ENCODE measurements at regions not wholly inside any gene's neighbourhood (a gene's known extent, or its start where the extent isn't known, plus 50 kb on each side); places are given as distances from the start of the nearest gene placed in this dataset.
A peak's percentile ranks its signal among the peaks of the same experiment; 100 is the strongest.
"Not testable (repeated sequence)": the region's sequence is repeated elsewhere in the genome, so short reads cannot be mapped to it uniquely, and the experiment has no call there.

GRCh38 chr7:404812-405488, 114.7 kb downstream of the PDGFA start:
- Histone ChIP-seq H3K36me3 (ENCODE audit: control insufficient read depth in 3 of 3, insufficient read depth in 2 of 3, low read depth in 1 of 3, low read length in 3 of 3) (no peaks in the 10 kb centered on the region), H3K27ac (ENCODE audit: low read depth in 1 of 3, low read length in 2 of 3) (no peak overlapping the region), H3K27me3 (ENCODE audit: control insufficient read depth in 3 of 3, insufficient read depth in 3 of 3, low read length in 3 of 3) (no peaks in the 10 kb centered on the region), H3K4me1 (ENCODE audit: control insufficient read depth in 3 of 3, insufficient read depth in 2 of 3, low read depth in 1 of 3, low read length in 2 of 3) (peaks cover 0 to 18% (median 0%) of the 10 kb centered on the region in 3 donors), H3K9me3 (ENCODE audit: control insufficient read depth in 2 of 2, insufficient read depth in 1 of 2, low read depth in 1 of 2, low read length in 1 of 2) (peaks cover 0 to 5% of the 10 kb centered on the region in 2 donors), H3K4me3 (ENCODE audit: low read depth in 1 of 3, low read length in 3 of 3) (no peak overlapping the region)
- WGBS, 3 donors, result 90 to 93% (median 91%) methylated on average over 18 of the region's 18 CpGs
- FAIRE-seq, result no peak
- no peak for DNase-seq

GRCh38 chr7:405489-406211, 114.0 kb downstream of the PDGFA start:
- FAIRE-seq (no peak), DNase-seq (no peak)
- 70 to 85% (median 82%) methylated on average over 16 to 20 of the region's 20 CpGs for WGBS, 3 donors
- H3K4me1 ChIP-seq (ENCODE audit: control insufficient read depth in 3 of 3, insufficient read depth in 2 of 3, low read depth in 1 of 3, low read length in 2 of 3), result peaks cover 0 to 18% (median 0%) of the 10 kb centered on the region in 3 donors
- H3K27me3 ChIP-seq (ENCODE audit: control insufficient read depth in 3 of 3, insufficient read depth in 3 of 3, low read length in 3 of 3), result no peaks in the 10 kb centered on the region
- no peaks in the 10 kb centered on the region for H3K36me3 ChIP-seq (ENCODE audit: control insufficient read depth in 3 of 3, insufficient read depth in 2 of 3, low read depth in 1 of 3, low read length in 3 of 3)
- peaks cover 0 to 5% of the 10 kb centered on the region in 2 donors for H3K9me3 ChIP-seq (ENCODE audit: control insufficient read depth in 2 of 2, insufficient read depth in 1 of 2, low read depth in 1 of 2, low read length in 1 of 2)
- no peak overlapping the region for H3K4me3 ChIP-seq (ENCODE audit: low read depth in 1 of 3, low read length in 3 of 3)
- H3K27ac ChIP-seq (ENCODE audit: low read depth in 1 of 3, low read length in 2 of 3), result no peak overlapping the region

- H3K9me3 ChIP-seq (ENCODE audit: control insufficient read depth in 2 of 2, insufficient read depth in 1 of 2, low read depth in 1 of 2, low read length in 1 of 2), result no peaks in the 10 kb centered on the region
- WGBS, 3 donors, result 66 to 83% (median 72%) methylated on average over 6 of the region's 6 CpGs
These were observed 111.7 kb downstream of the PDGFA start for GRCh38 chr7:407721-408539.

GRCh38 chr7:408751-409311, 110.8 kb downstream of the PDGFA start:
- Histone ChIP-seq H3K9me3 (ENCODE audit: control insufficient read depth in 2 of 2, insufficient read depth in 1 of 2, low read depth in 1 of 2, low read length in 1 of 2) (no peaks in the 10 kb centered on the region), H3K4me1 (ENCODE audit: control insufficient read depth in 3 of 3, insufficient read depth in 2 of 3, low read depth in 1 of 3, low read length in 2 of 3) (peaks cover 0 to 18% (median 0%) of the 10 kb centered on the region in 3 donors), H3K27ac (ENCODE audit: low read depth in 1 of 3, low read length in 2 of 3) (no peak overlapping the region), H3K36me3 (ENCODE audit: control insufficient read depth in 3 of 3, insufficient read depth in 2 of 3, low read depth in 1 of 3, low read length in 3 of 3) (no peaks in the 10 kb centered on the region), H3K27me3 (ENCODE audit: control insufficient read depth in 3 of 3, insufficient read depth in 3 of 3, low read length in 3 of 3) (no peaks in the 10 kb centered on the region), H3K4me3 (ENCODE audit: low read depth in 1 of 3, low read length in 3 of 3) (no peak overlapping the region)
- no peak for FAIRE-seq
- peak in 1 of 2 donors; percentile 42 for DNase-seq
- WGBS, 3 donors, result 52 to 73% (median 54%) methylated on average over 21 of the region's 21 CpGs

More at GRCh38 chr7:407721-408539, 111.7 kb downstream of the PDGFA start:
- no peak overlapping the region for H3K4me3 ChIP-seq (ENCODE audit: low read depth in 1 of 3, low read length in 3 of 3)
- DNase-seq (no peak), FAIRE-seq (no peak)
- no peaks in the 10 kb centered on the region for H3K27me3 ChIP-seq (ENCODE audit: control insufficient read depth in 3 of 3, insufficient read depth in 3 of 3, low read length in 3 of 3)
- peaks cover 0 to 18% (median 0%) of the 10 kb centered on the region in 3 donors for H3K4me1 ChIP-seq (ENCODE audit: control insufficient read depth in 3 of 3, insufficient read depth in 2 of 3, low read depth in 1 of 3, low read length in 2 of 3)
- H3K27ac ChIP-seq (ENCODE audit: low read depth in 1 of 3, low read length in 2 of 3), result no peak overlapping the region
- H3K36me3 ChIP-seq (ENCODE audit: control insufficient read depth in 3 of 3, insufficient read depth in 2 of 3, low read depth in 1 of 3, low read length in 3 of 3), result no peaks in the 10 kb centered on the region

GRCh38 chr7:409339-410281, 110.0 kb downstream of the PDGFA start:
- H3K4me1 ChIP-seq (ENCODE audit: control insufficient read depth in 3 of 3, insufficient read depth in 2 of 3, low read depth in 1 of 3, low read length in 2 of 3), result peaks cover 0 to 18% (median 0%) of the 10 kb centered on the region in 3 donors
- no peak for FAIRE-seq
- H3K9me3 ChIP-seq (ENCODE audit: control insufficient read depth in 2 of 2, insufficient read depth in 1 of 2, low read depth in 1 of 2, low read length in 1 of 2), result no peaks in the 10 kb centered on the region
- WGBS, 3 donors, result 74 to 78% (median 75%) methylated on average over 34 of the region's 34 CpGs
- no peak overlapping the region for H3K4me3 ChIP-seq (ENCODE audit: low read depth in 1 of 3, low read length in 3 of 3)
- H3K27ac ChIP-seq (ENCODE audit: low read depth in 1 of 3, low read length in 2 of 3), result no peak overlapping the region
- H3K36me3 ChIP-seq (ENCODE audit: control insufficient read depth in 3 of 3, insufficient read depth in 2 of 3, low read depth in 1 of 3, low read length in 3 of 3), result no peaks in the 10 kb centered on the region
- H3K27me3 ChIP-seq (ENCODE audit: control insufficient read depth in 3 of 3, insufficient read depth in 3 of 3, low read length in 3 of 3), result no peaks in the 10 kb centered on the region
- DNase-seq, result no peak

- H3K27me3 ChIP-seq (ENCODE audit: control insufficient read depth in 3 of 3, insufficient read depth in 3 of 3, low read length in 3 of 3), result no peaks in the 10 kb centered on the region
- H3K36me3 ChIP-seq (ENCODE audit: control insufficient read depth in 3 of 3, insufficient read depth in 2 of 3, low read depth in 1 of 3, low read length in 3 of 3), result no peaks in the 10 kb centered on the region
- no peaks in the 10 kb centered on the region for H3K9me3 ChIP-seq (ENCODE audit: control insufficient read depth in 2 of 2, insufficient read depth in 1 of 2, low read depth in 1 of 2, low read length in 1 of 2)
- H3K4me3 ChIP-seq (ENCODE audit: low read depth in 1 of 3, low read length in 3 of 3), result no peak overlapping the region
- H3K4me1 ChIP-seq (ENCODE audit: control insufficient read depth in 3 of 3, insufficient read depth in 2 of 3, low read depth in 1 of 3, low read length in 2 of 3), result peaks cover 0 to 18% (median 0%) of the 10 kb centered on the region in 3 donors
- no peak for FAIRE-seq
- WGBS, 3 donors, result 89 to 95% (median 91%) methylated on average over 19 to 20 of the region's 20 CpGs
- H3K27ac ChIP-seq (ENCODE audit: low read depth in 1 of 3, low read length in 2 of 3), result no peak overlapping the region
- DNase-seq, result no peak
These were observed 109.2 kb downstream of the PDGFA start for GRCh38 chr7:410395-410910.

GRCh38 chr7:411116-411515, 108.5 kb downstream of the PDGFA start:
- not testable (repeated sequence) for H3K9me3 ChIP-seq (ENCODE audit: control insufficient read depth in 2 of 2, insufficient read depth in 1 of 2, low read depth in 1 of 2, low read length in 1 of 2); H3K36me3 ChIP-seq (ENCODE audit: control insufficient read depth in 3 of 3, insufficient read depth in 2 of 3, low read depth in 1 of 3, low read length in 3 of 3); FAIRE-seq; H3K27ac ChIP-seq (ENCODE audit: low read depth in 1 of 3, low read length in 2 of 3); DNase-seq; H3K27me3 ChIP-seq (ENCODE audit: control insufficient read depth in 3 of 3, insufficient read depth in 3 of 3, low read length in 3 of 3); H3K4me3 ChIP-seq (ENCODE audit: low read depth in 1 of 3, low read length in 3 of 3)
- 95 to 100% (median 96%) methylated on average over 3 to 24 of the region's 24 CpGs for WGBS, 3 donors
- peaks cover 0 to 16% (median 0%) of the 10 kb centered on the region in 3 donors for H3K4me1 ChIP-seq (ENCODE audit: control insufficient read depth in 3 of 3, insufficient read depth in 2 of 3, low read depth in 1 of 3, low read length in 2 of 3)

Data from small intestine (tissue), 7 donors.